Activated B cell treated with CpG ODN at 0.5 μM for 24 hours (primary cell): ENCODE measurements at regions not wholly inside any gene's neighbourhood (a gene's known extent, or its start where the extent isn't known, plus 50 kb on each side); places are given as distances from the start of the nearest gene placed in this dataset.

Source experiments
- ATAC-seq: fragments of 200-7000 bp; cut with Tn5 transposase; one replicate; pipeline ENCODE4 v1.10.0; 2021; ENCODE audit warnings: low read depth, mild to moderate bottlenecking, moderate library complexity
- CTCF ChIA-PET: fragments of 350-600 bp; sonication (Branson Sonifier 250); formaldehyde crosslinking; loops from one replicate; lab custom pipeline; 2021; ENCODE audit warnings: antibody characterized with exemption; lab: Charles Lee
- POLR2A ChIA-PET: fragments of 350-600 bp; sonication (Branson Sonifier 250); formaldehyde crosslinking; loops from one replicate; lab custom pipeline; 2021; ENCODE audit warnings: antibody characterized with exemption; lab: Charles Lee
- DNase-seq: peaks from one replicate; pipeline ENCODE4 v3.0.0; 2022
- H3K27ac Mint-ChIP-seq: one replicate; pipeline ENCODE4 v1.8.0; 2020; ENCODE audit warnings: mixed read lengths
- H3K27me3 Mint-ChIP-seq: one replicate; pipeline ENCODE4 v1.8.0; 2021; ENCODE audit warnings: mixed read lengths
- H3K36me3 Mint-ChIP-seq: one replicate; pipeline ENCODE4 v1.8.0; 2021; ENCODE audit warnings: low read depth, mixed read lengths
- H3K4me1 Mint-ChIP-seq: one replicate; pipeline ENCODE4 v1.8.0; 2021; ENCODE audit warnings: mixed read lengths
- H3K4me3 Mint-ChIP-seq: one replicate; pipeline ENCODE4 v1.8.0; 2020; ENCODE audit warnings: mild to moderate bottlenecking, mixed read lengths
- H3K9me3 Mint-ChIP-seq: one replicate; pipeline ENCODE4 v1.8.0; 2020; ENCODE audit warnings: mixed read lengths
- CTCF ChIP-seq: fragments of 200-600 bp; IDR thresholded peaks from one replicate; pipeline ENCODE4 v1.8.0; 2022; ENCODE audit warnings: antibody characterized with exemption, mild to moderate bottlenecking
- intact Hi-C: fragments of 100-400 bp; cut with micrococcal nuclease; formaldehyde crosslinking; loops from one replicate; pipeline ENCODE4 v1.15.1; 2024

DNA sequence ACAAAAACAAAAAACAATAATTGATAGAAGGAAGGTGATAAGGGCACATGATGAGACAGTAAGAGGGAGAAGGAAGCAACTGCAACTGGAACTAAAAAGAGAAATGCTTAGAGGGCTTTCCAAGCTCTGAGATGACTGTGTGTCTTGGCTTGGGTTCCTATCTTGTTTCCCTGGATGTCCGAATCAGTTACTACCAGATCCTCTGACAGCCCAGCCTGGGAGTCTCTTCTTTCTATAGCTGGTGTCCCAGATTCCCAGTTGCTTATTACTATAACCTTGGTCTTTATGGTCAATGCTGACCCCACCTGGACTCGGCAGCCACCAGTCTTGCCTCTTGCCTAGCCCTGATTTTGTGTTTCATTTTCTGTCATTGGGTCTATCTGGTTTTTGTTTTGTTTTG is 116.4 kb downstream of the RFC3 start:
- H3K27me3 Mint-ChIP-seq: no peaks in the 10 kb centered on the region
- POLR2A ChIA-PET: no interaction called here
- intact Hi-C loops: loop anchor here (5.0 kb wide), 1 partner anchor 1883 kb away; no protein-coding TSS in a partner anchor
- H3K9me3 Mint-ChIP-seq: no peaks in the 10 kb centered on the region
- DNase-seq: no peak
- CTCF ChIA-PET: no interaction called here
- no peaks in the 10 kb centered on the region for H3K36me3 Mint-ChIP-seq
- no peak overlapping the region for H3K27ac Mint-ChIP-seq
- no peaks in the 10 kb centered on the region for H3K4me1 Mint-ChIP-seq
- no peak for ATAC-seq
- no peak overlapping the region for H3K4me3 Mint-ChIP-seq
- TF ChIP-seq CTCF: no peak

GRCh38 chr13:33934951-33935371 is 117.0 kb downstream of the RFC3 start:
- no peak for TF ChIP-seq CTCF
- DNase-seq (no peak), ATAC-seq (no peak)
- Mint-ChIP-seq H3K27me3 (no peaks in the 10 kb centered on the region), H3K27ac (no peak overlapping the region), H3K36me3 (no peaks in the 10 kb centered on the region), H3K9me3 (no peaks in the 10 kb centered on the region), H3K4me1 (no peaks in the 10 kb centered on the region), H3K4me3 (no peak overlapping the region)
- CTCF ChIA-PET: no interaction called here
- intact Hi-C loops: loop anchor here (5.0 kb wide), 1 partner anchor 1882 kb away; no protein-coding TSS in a partner anchor
- POLR2A ChIA-PET: no interaction called here

- CTCF ChIA-PET: no interaction called here
- ATAC-seq (no peak), DNase-seq (no peak)
- no peaks in the 10 kb centered on the region for H3K9me3 Mint-ChIP-seq
- no peaks in the 10 kb centered on the region for H3K36me3 Mint-ChIP-seq
- TF ChIP-seq CTCF: no peak
- H3K27ac Mint-ChIP-seq: no peak overlapping the region
- no peak overlapping the region for H3K4me3 Mint-ChIP-seq
- H3K4me1 Mint-ChIP-seq: no peaks in the 10 kb centered on the region
- POLR2A ChIA-PET: no interaction called here
- H3K27me3 Mint-ChIP-seq: no peaks in the 10 kb centered on the region
- intact Hi-C loops: no loop called here
Observed at GRCh38 chr13:33935969-33936368, 118.0 kb downstream of the RFC3 start.

DNA sequence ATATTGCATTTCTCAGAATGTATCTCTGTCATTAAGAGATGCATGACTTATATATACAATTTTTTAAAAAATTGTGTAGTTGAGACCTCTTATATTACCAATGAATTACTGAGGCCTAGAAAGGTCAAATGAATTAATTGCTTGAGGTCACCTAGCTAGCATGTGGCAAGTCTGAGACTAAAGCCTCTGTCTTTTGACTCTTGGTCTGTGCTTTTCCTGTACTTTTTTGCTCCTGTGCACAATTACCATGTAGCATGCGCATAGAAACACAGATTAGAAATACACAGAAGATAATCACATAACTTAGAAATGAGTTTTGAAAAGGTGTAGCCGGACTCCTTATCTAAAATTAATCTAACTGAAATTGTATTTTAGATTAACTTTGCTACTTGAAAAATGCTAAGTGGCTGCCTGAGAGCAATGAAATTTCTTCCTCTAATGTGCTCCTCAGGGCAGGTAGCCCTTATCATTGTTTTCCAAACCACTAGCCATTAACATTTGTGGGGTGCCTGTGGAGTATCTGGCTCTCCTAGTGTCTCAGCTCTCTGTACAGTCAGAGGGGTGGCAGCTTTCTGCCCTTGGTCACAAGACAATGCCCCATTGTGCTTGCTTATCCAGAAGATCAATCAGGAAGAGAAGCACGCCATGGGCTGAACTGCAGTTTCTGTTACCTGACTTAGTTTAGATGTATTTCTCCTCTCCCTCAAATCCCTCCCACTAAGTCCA is 119.6 kb downstream of the RFC3 start:
- ChIA-PET CTCF (no interaction called here), POLR2A (no interaction called here)
- Mint-ChIP-seq H3K9me3 (no peaks in the 10 kb centered on the region), H3K27ac (no peak overlapping the region), H3K27me3 (no peaks in the 10 kb centered on the region), H3K4me1 (no peaks in the 10 kb centered on the region), H3K4me3 (no peak overlapping the region), H3K36me3 (no peaks in the 10 kb centered on the region)
- TF ChIP-seq CTCF: no peak
- intact Hi-C loops: no loop called here
- DNase-seq (no peak), ATAC-seq (no peak)

DNA sequence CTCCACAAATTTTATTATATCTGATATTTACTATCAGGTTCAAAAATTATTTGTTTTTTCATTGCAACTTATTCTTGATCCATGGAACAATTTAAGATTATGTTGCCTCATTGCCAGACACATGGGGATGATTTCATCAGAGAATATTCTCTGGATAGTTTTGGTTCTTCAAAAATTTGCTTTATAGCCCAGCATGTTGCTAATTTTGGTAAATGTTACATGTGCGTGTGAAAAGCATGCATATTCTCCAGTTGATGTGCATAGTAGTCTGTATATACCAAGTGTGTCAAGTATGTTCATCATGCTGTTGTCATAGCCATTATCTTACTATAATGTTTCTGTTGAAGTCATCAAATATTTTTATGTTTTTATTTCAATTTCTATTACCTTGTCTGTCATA is 122.3 kb downstream of the RFC3 start:
- ChIA-PET CTCF (no interaction called here), POLR2A (no interaction called here)
- intact Hi-C loops: no loop called here

More for the DNA sequence above, 122.3 kb downstream of the RFC3 start:
- Mint-ChIP-seq H3K4me1 (no peaks in the 10 kb centered on the region), H3K27me3 (no peaks in the 10 kb centered on the region), H3K9me3 (peaks cover 3% of the 10 kb centered on the region), H3K36me3 (no peaks in the 10 kb centered on the region), H3K27ac (no peak overlapping the region), H3K4me3 (no peak overlapping the region)
- DNase-seq: no peak
- no peak for TF ChIP-seq CTCF
- ATAC-seq: no peak
